SK-N-SH (cell line): ENCODE measurements at regions not wholly inside any gene's neighbourhood (a gene's known extent, or its start where the extent isn't known, plus 50 kb on each side); places are given as distances from the start of the nearest gene placed in this dataset.

Experiments used
- ELF1 ChIP-seq: IDR thresholded peaks from 2 replicates; pipeline ENCODE4 v1.4.0; 2012
- EP300 ChIP-seq, 2 experiments: IDR thresholded peaks; 2 replicates each; pipeline versions ENCODE4 v1.4.0 to v1.6.1; 2012; ENCODE audit warnings: borderline replicate concordance in 1 of 2, low read depth in 1 of 2, low read length in 1 of 2
- EZH2phosphoT487 ChIP-seq: fragments of 200-600 bp; sonication (generic); IDR thresholded peaks from 2 replicates; pipeline ENCODE4 v1.6.1; 2017; ENCODE audit warnings: low read depth, mixed run types, mild to moderate bottlenecking, antibody characterized with exemption, moderate library complexity, borderline replicate concordance
- NRF1 ChIP-seq: IDR thresholded peaks from 2 replicates; pipeline ENCODE4 v1.6.1; 2012; ENCODE audit warnings: low read depth, mild to moderate bottlenecking, low read length
- TEAD4 ChIP-seq: IDR thresholded peaks from 2 replicates; pipeline ENCODE4 v1.4.0; 2012; ENCODE audit warnings: mild to moderate bottlenecking, borderline replicate concordance; ENCODE audit not compliant: insufficient read depth
- YY1 ChIP-seq: IDR thresholded peaks from 2 replicates; pipeline ENCODE4 v1.4.0; 2012; ENCODE audit warnings: low read depth, mild to moderate bottlenecking
- TF ChIP-seq, protein P1 (sequence below): fragments of 200-600 bp; sonication (generic); IDR thresholded peaks from 2 replicates; pipeline ENCODE4 v1.6.1; 2017; ENCODE audit warnings: antibody characterized with exemption, mild to moderate bottlenecking, moderate library complexity
- TF ChIP-seq, protein P2 (sequence below): IDR thresholded peaks from 2 replicates; pipeline ENCODE4 v1.6.1; 2012; ENCODE audit warnings: mild to moderate bottlenecking, low read depth, low read length, moderate library complexity
- TF ChIP-seq, protein P3 (sequence below): IDR thresholded peaks from 2 replicates; pipeline ENCODE4; 2012

DNA sequence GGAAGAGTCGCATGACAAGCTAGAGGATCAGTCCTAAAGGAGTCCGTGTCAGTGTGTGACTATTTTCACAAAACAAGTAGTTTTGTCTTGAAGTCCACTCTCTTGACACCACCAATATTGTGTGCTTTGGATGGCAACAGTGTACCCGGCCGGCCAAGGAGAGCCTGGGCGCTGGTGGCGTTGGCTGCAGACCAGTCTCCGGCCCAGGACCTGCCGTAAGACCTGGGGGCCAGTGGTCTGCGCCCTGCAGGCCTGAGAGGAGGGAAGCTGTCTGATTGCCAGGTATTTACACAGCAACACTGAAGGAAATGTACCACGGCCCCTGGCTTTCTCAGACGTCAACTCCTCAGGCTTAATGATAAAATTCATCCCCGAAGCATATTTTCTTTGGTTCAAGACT is 472.4 kb upstream of the SALL3 start:
- TF ChIP-seq NRF1, result no peak
- no peak for TF ChIP-seq EZH2phosphoT487
- TF ChIP-seq TEAD4, result no peak
- TF ChIP-seq, protein P1, sequence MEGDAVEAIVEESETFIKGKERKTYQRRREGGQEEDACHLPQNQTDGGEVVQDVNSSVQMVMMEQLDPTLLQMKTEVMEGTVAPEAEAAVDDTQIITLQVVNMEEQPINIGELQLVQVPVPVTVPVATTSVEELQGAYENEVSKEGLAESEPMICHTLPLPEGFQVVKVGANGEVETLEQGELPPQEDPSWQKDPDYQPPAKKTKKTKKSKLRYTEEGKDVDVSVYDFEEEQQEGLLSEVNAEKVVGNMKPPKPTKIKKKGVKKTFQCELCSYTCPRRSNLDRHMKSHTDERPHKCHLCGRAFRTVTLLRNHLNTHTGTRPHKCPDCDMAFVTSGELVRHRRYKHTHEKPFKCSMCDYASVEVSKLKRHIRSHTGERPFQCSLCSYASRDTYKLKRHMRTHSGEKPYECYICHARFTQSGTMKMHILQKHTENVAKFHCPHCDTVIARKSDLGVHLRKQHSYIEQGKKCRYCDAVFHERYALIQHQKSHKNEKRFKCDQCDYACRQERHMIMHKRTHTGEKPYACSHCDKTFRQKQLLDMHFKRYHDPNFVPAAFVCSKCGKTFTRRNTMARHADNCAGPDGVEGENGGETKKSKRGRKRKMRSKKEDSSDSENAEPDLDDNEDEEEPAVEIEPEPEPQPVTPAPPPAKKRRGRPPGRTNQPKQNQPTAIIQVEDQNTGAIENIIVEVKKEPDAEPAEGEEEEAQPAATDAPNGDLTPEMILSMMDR, result no peak
- TF ChIP-seq YY1, result no peak
- TF ChIP-seq, protein P2, sequence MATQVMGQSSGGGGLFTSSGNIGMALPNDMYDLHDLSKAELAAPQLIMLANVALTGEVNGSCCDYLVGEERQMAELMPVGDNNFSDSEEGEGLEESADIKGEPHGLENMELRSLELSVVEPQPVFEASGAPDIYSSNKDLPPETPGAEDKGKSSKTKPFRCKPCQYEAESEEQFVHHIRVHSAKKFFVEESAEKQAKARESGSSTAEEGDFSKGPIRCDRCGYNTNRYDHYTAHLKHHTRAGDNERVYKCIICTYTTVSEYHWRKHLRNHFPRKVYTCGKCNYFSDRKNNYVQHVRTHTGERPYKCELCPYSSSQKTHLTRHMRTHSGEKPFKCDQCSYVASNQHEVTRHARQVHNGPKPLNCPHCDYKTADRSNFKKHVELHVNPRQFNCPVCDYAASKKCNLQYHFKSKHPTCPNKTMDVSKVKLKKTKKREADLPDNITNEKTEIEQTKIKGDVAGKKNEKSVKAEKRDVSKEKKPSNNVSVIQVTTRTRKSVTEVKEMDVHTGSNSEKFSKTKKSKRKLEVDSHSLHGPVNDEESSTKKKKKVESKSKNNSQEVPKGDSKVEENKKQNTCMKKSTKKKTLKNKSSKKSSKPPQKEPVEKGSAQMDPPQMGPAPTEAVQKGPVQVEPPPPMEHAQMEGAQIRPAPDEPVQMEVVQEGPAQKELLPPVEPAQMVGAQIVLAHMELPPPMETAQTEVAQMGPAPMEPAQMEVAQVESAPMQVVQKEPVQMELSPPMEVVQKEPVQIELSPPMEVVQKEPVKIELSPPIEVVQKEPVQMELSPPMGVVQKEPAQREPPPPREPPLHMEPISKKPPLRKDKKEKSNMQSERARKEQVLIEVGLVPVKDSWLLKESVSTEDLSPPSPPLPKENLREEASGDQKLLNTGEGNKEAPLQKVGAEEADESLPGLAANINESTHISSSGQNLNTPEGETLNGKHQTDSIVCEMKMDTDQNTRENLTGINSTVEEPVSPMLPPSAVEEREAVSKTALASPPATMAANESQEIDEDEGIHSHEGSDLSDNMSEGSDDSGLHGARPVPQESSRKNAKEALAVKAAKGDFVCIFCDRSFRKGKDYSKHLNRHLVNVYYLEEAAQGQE, result no peak
- no peak for TF ChIP-seq EP300 (IDR thresholded peaks at IDR 0.05; ENCODE audit: borderline replicate concordance in 1 of 2, low read depth in 1 of 2, low read length in 1 of 2)
- TF ChIP-seq, protein P3, sequence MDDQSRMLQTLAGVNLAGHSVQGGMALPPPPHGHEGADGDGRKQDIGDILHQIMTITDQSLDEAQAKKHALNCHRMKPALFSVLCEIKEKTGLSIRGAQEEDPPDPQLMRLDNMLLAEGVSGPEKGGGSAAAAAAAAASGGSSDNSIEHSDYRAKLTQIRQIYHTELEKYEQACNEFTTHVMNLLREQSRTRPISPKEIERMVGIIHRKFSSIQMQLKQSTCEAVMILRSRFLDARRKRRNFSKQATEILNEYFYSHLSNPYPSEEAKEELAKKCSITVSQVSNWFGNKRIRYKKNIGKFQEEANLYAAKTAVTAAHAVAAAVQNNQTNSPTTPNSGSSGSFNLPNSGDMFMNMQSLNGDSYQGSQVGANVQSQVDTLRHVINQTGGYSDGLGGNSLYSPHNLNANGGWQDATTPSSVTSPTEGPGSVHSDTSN, result no peak
- no peak for TF ChIP-seq ELF1
